Ectodermal cell (in vitro differentiated cells): ENCODE measurements at regions not wholly inside any gene's neighbourhood (a gene's known extent, or its start where the extent isn't known, plus 50 kb on each side); places are given as distances from the start of the nearest gene placed in this dataset.

Experiments used
- H3K27ac ChIP-seq: 2 replicates; pipeline ENCODE4 v1.7.0; 2013; ENCODE audit warnings: mild to moderate bottlenecking, low read depth, low read length; ENCODE audit not compliant: insufficient read depth, poor library complexity, severe bottlenecking
- H3K27me3 ChIP-seq: 2 replicates; pipeline ENCODE4 v1.7.0; 2013; ENCODE audit warnings: mild to moderate bottlenecking, low read length; ENCODE audit not compliant: insufficient read depth, control insufficient read depth, poor library complexity, severe bottlenecking
- H3K36me3 ChIP-seq: one replicate; pipeline ENCODE4 v1.7.0; 2013; ENCODE audit warnings: low read length; ENCODE audit not compliant: control insufficient read depth, insufficient read depth
- H3K4me1 ChIP-seq: one replicate; pipeline ENCODE4 v1.7.0; 2013; ENCODE audit warnings: low read length; ENCODE audit not compliant: control insufficient read depth, insufficient read depth
- H3K4me3 ChIP-seq: 2 replicates; pipeline ENCODE4 v1.7.0; 2013; ENCODE audit warnings: low read depth, low read length, control low read depth; ENCODE audit not compliant: insufficient read depth
- H3K9me3 ChIP-seq: 2 replicates; pipeline ENCODE4 v1.7.0; 2013; ENCODE audit warnings: mild to moderate bottlenecking, low read length, moderate library complexity; ENCODE audit not compliant: control insufficient read depth
- WGBS, 2 experiments: methylation state at CpG; one replicate each; pipeline ENCODE4 v1.1.7; 2013; ENCODE audit warnings: missing lambda C conversion rate in 2 of 2; 5-methylcytosine and 5-hydroxymethylcytosine counted together

GRCh38 chr15:59933607-59934006 is 70.5 kb upstream of the FOXB1 start:
- Histone ChIP-seq H3K4me1 (peaks cover 7% of the 10 kb centered on the region), H3K4me3 (no peak overlapping the region), H3K27ac (no peak overlapping the region), H3K9me3 (no peaks in the 10 kb centered on the region), H3K27me3 (no peaks in the 10 kb centered on the region), H3K36me3 (no peaks in the 10 kb centered on the region)
- WGBS, 2 experiments: 90 to 92% methylated on average over 3 to 4 of the region's 4 CpGs

GRCh38 chr15:59931646-59932261 is 72.4 kb upstream of the FOXB1 start:
- Histone ChIP-seq H3K4me3 (no peak overlapping the region), H3K9me3 (no peaks in the 10 kb centered on the region), H3K36me3 (no peaks in the 10 kb centered on the region), H3K27me3 (no peaks in the 10 kb centered on the region), H3K4me1 (peaks cover 7% of the 10 kb centered on the region), H3K27ac (no peak overlapping the region)
- 94 to 95% methylated on average over 7 of the region's 7 CpGs for WGBS, 2 experiments

- WGBS, 2 experiments: 82% methylated on average over 7 of the region's 8 CpGs
- Histone ChIP-seq H3K27ac (no peak overlapping the region), H3K9me3 (no peaks in the 10 kb centered on the region), H3K4me1 (no peaks in the 10 kb centered on the region), H3K27me3 (no peaks in the 10 kb centered on the region), H3K4me3 (no peak overlapping the region), H3K36me3 (no peaks in the 10 kb centered on the region)
Observed at GRCh38 chr15:59924812-59925522, 79.1 kb upstream of the FOXB1 start.

GRCh38 chr15:59924096-59924495 is 80.0 kb upstream of the FOXB1 start:
- no peaks in the 10 kb centered on the region for H3K36me3 ChIP-seq
- H3K9me3 ChIP-seq: no peaks in the 10 kb centered on the region
- H3K4me3 ChIP-seq: no peak overlapping the region
- no peaks in the 10 kb centered on the region for H3K27me3 ChIP-seq
- whole genome bisulfite sequencing, 2 experiments: 72 to 78% methylated on average over 6 of the region's 6 CpGs
- no peak overlapping the region for H3K27ac ChIP-seq
- peaks cover 2% of the 10 kb centered on the region for H3K4me1 ChIP-seq

- H3K27ac ChIP-seq: no peak overlapping the region
- no peak overlapping the region for H3K4me3 ChIP-seq
- H3K9me3 ChIP-seq: no peaks in the 10 kb centered on the region
- H3K27me3 ChIP-seq: no peaks in the 10 kb centered on the region
- peaks cover 7% of the 10 kb centered on the region for H3K4me1 ChIP-seq
- 98 to 99% methylated on average over 3 to 4 of the region's 4 CpGs for WGBS, 2 experiments
- H3K36me3 ChIP-seq: no peaks in the 10 kb centered on the region
Observed at GRCh38 chr15:59923508-59923907, 80.6 kb upstream of the FOXB1 start.

- H3K27ac ChIP-seq: no peak overlapping the region
- no peaks in the 10 kb centered on the region for H3K9me3 ChIP-seq
- no peaks in the 10 kb centered on the region for H3K36me3 ChIP-seq
- peaks cover 13% of the 10 kb centered on the region for H3K4me1 ChIP-seq
- no peak overlapping the region for H3K4me3 ChIP-seq
- WGBS, 2 experiments: 93 to 94% methylated on average over 11 of the region's 11 CpGs
- H3K27me3 ChIP-seq: no peaks in the 10 kb centered on the region
Observed at GRCh38 chr15:59918994-59919951, 84.8 kb upstream of the FOXB1 start.

GRCh38 chr15:59917504-59918157 is 86.5 kb upstream of the FOXB1 start:
- WGBS, 2 experiments: 44 to 47% methylated on average over 10 of the region's 10 CpGs

GRCh38 chr15:59906046-59906445 is 98.1 kb upstream of the FOXB1 start:
- no peak overlapping the region for H3K27ac ChIP-seq
- WGBS, 2 experiments: 100% methylated on average over 1 of the region's 1 CpG; no CpG with 5 or more reads in 1 of the 2 experiments
- H3K36me3 ChIP-seq: no peaks in the 10 kb centered on the region
- no peaks in the 10 kb centered on the region for H3K4me1 ChIP-seq
- no peak overlapping the region for H3K4me3 ChIP-seq
- H3K27me3 ChIP-seq: no peaks in the 10 kb centered on the region
- H3K9me3 ChIP-seq: no peaks in the 10 kb centered on the region

More at GRCh38 chr15:59917504-59918157, 86.5 kb upstream of the FOXB1 start:
- Histone ChIP-seq H3K27ac (no peak overlapping the region), H3K9me3 (no peaks in the 10 kb centered on the region), H3K27me3 (no peaks in the 10 kb centered on the region), H3K4me1 (peaks cover 13% of the 10 kb centered on the region), H3K4me3 (no peak overlapping the region), H3K36me3 (no peaks in the 10 kb centered on the region)

- 55 to 75% methylated on average over 2 to 4 of the region's 4 CpGs for WGBS, 2 experiments
- Histone ChIP-seq H3K9me3 (no peaks in the 10 kb centered on the region), H3K4me1 (no peaks in the 10 kb centered on the region), H3K27me3 (no peaks in the 10 kb centered on the region), H3K4me3 (no peak overlapping the region), H3K36me3 (no peaks in the 10 kb centered on the region), H3K27ac (no peak overlapping the region)
Observed at GRCh38 chr15:59905176-59905575, 98.9 kb upstream of the FOXB1 start.
